ENCODE measurements at regions not wholly inside any gene's neighbourhood (a gene's known extent, or its start where the extent isn't known, plus 50 kb on each side); places are given as distances from the start of the nearest gene placed in this dataset.
"Not testable (repeated sequence)": the region's sequence is repeated elsewhere in the genome, so short reads cannot be mapped to it uniquely, and the experiment has no call there.

DNA sequence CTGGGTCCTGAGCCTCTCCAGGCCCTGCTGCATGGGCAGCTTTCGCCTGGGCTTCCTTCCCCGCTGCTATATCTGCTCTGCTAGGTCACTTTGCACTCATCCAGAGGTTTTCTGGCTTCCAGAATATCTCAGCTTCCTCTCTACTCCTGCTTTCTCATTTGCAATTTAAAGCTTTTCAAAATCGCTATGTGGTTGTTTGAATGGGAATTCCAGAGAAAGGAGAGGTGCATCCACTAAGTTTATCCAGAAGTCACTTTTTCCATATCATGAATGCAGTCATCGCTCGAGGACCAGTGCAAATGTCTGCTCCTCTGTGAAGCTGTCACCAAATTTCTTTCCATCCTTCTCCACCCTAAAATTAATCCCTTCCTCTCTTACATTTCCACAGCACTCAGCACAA, 61.2 kb downstream of the SOD2 start:
- CTCF ChIA-PET, result interaction anchor here (0.6 kb wide), 1 partner anchor 13 kb away, joined by 9 read pairs; no protein-coding TSS in a partner anchor
- H3K27me3 ChIP-seq (replicated peaks; ENCODE audit: control insufficient read depth, insufficient read depth, low read length), result no peaks in the 10 kb centered on the region
- H3K9me3 ChIP-seq, result no peaks in the 10 kb centered on the region
- POLR2A ChIA-PET, result no interaction called here
- TF ChIP-seq, protein P1, sequence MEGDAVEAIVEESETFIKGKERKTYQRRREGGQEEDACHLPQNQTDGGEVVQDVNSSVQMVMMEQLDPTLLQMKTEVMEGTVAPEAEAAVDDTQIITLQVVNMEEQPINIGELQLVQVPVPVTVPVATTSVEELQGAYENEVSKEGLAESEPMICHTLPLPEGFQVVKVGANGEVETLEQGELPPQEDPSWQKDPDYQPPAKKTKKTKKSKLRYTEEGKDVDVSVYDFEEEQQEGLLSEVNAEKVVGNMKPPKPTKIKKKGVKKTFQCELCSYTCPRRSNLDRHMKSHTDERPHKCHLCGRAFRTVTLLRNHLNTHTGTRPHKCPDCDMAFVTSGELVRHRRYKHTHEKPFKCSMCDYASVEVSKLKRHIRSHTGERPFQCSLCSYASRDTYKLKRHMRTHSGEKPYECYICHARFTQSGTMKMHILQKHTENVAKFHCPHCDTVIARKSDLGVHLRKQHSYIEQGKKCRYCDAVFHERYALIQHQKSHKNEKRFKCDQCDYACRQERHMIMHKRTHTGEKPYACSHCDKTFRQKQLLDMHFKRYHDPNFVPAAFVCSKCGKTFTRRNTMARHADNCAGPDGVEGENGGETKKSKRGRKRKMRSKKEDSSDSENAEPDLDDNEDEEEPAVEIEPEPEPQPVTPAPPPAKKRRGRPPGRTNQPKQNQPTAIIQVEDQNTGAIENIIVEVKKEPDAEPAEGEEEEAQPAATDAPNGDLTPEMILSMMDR (IDR thresholded peaks at IDR 0.05; ENCODE audit: insufficient read depth in 1 of 2, low read depth in 1 of 2, low read length in 1 of 2, severe bottlenecking in 1 of 2, unreplicated experiment in 1 of 2), result no peak
- DNase-seq, result no peak
- Mint-ChIP-seq H3K27ac (ENCODE audit: unreplicated experiment) (no peak overlapping the region), H3K36me3 (ENCODE audit: insufficient read depth, unreplicated experiment) (no peaks in the 10 kb centered on the region), H3K4me3 (ENCODE audit: unreplicated experiment) (no peak overlapping the region), H3K27me3 (ENCODE audit: insufficient read depth, unreplicated experiment) (peaks cover 7% of the 10 kb centered on the region), H3K4me1 (ENCODE audit: low read depth, unreplicated experiment) (no peaks in the 10 kb centered on the region), H3K9me3 (ENCODE audit: unreplicated experiment) (no peaks in the 10 kb centered on the region)
- no peak overlapping the region for H3K4me3 ChIP-seq (ENCODE audit: low read depth, low read length)
- no peaks in the 10 kb centered on the region for H3K4me1 ChIP-seq
- intact Hi-C loops (cut with micrococcal nuclease; ENCODE audit: unreplicated experiment), result no loop called here
- no TSS peak for BruUV-seq (replicated peaks)
- no peaks in the 10 kb centered on the region for H3K36me3 ChIP-seq (ENCODE audit: control insufficient read depth, insufficient read depth, low read length)

DNA sequence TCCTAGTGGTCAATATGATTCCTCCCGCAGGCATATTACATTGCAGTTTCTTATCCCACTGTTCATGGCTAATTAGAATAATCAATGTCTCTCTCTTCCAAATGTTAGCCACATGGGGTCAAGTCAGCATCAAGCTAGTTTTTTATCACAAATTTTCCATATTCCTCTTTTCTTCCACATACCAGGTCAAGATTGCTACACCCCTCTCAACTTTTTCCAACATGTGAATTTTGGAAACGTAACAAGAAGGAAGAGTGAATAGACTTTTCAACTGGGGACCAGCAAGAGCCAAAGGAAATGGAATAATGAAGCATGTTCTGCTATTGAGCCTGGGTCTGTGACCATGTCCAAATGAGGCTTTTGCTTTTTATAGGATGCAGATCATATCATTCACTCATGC, 65.1 kb downstream of the SOD2 start:
- no peak overlapping the region for H3K4me3 ChIP-seq (ENCODE audit: low read depth, low read length)
- H3K4me3 Mint-ChIP-seq (ENCODE audit: unreplicated experiment), result no peak overlapping the region
- no peaks in the 10 kb centered on the region for H3K36me3 ChIP-seq (ENCODE audit: control insufficient read depth, insufficient read depth, low read length)
- ChIA-PET POLR2A (no interaction called here), CTCF (no interaction called here)
- peaks cover 7% of the 10 kb centered on the region for H3K27me3 Mint-ChIP-seq (ENCODE audit: insufficient read depth, unreplicated experiment)
- no peaks in the 10 kb centered on the region for H3K4me1 Mint-ChIP-seq (ENCODE audit: low read depth, unreplicated experiment)
- H3K4me1 ChIP-seq, result no peaks in the 10 kb centered on the region
- H3K9me3 ChIP-seq, result no peaks in the 10 kb centered on the region
- no peak for DNase-seq
- no peaks in the 10 kb centered on the region for H3K9me3 Mint-ChIP-seq (ENCODE audit: unreplicated experiment)
- TF ChIP-seq, protein P1 (IDR thresholded peaks at IDR 0.05; ENCODE audit: insufficient read depth in 1 of 2, low read depth in 1 of 2, low read length in 1 of 2, severe bottlenecking in 1 of 2, unreplicated experiment in 1 of 2), result no peak
- H3K27ac Mint-ChIP-seq (ENCODE audit: unreplicated experiment), result no peak overlapping the region
- H3K27me3 ChIP-seq (replicated peaks; ENCODE audit: control insufficient read depth, insufficient read depth, low read length), result no peaks in the 10 kb centered on the region
- intact Hi-C loops (cut with micrococcal nuclease; ENCODE audit: unreplicated experiment), result no loop called here
- no peaks in the 10 kb centered on the region for H3K36me3 Mint-ChIP-seq (ENCODE audit: insufficient read depth, unreplicated experiment)
- BruUV-seq (replicated peaks), result no TSS peak

DNA sequence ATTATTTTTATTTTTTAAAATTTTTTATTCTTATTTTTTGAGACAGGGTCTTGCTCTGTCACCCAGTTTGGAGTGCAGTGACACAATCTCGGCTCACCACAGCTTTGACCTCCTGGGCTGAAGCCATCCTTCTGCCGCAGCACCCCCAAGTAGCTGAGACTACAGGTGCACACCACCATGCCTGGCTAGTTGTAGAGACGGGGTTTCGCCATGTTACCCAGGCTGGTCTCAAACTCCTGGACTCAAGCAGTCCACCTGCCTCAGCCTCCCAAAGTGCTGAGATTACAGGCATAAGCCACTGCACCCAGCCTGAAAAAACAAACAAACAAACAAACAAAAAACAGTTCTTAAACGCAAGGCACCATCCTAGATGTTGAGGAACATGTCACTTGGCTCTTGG, 66.5 kb downstream of the SOD2 start:
- H3K27me3 Mint-ChIP-seq (ENCODE audit: insufficient read depth, unreplicated experiment); H3K4me3 Mint-ChIP-seq (ENCODE audit: unreplicated experiment); H3K27me3 ChIP-seq (replicated peaks; ENCODE audit: control insufficient read depth, insufficient read depth, low read length); H3K9me3 Mint-ChIP-seq (ENCODE audit: unreplicated experiment); H3K4me1 ChIP-seq; POLR2A ChIA-PET; CTCF ChIA-PET; H3K4me3 ChIP-seq (ENCODE audit: low read depth, low read length); H3K36me3 ChIP-seq (ENCODE audit: control insufficient read depth, insufficient read depth, low read length); H3K36me3 Mint-ChIP-seq (ENCODE audit: insufficient read depth, unreplicated experiment); H3K4me1 Mint-ChIP-seq (ENCODE audit: low read depth, unreplicated experiment); intact Hi-C loops (cut with micrococcal nuclease; ENCODE audit: unreplicated experiment); H3K27ac Mint-ChIP-seq (ENCODE audit: unreplicated experiment); DNase-seq; BruUV-seq (replicated peaks); H3K9me3 ChIP-seq: not testable (repeated sequence)

DNA sequence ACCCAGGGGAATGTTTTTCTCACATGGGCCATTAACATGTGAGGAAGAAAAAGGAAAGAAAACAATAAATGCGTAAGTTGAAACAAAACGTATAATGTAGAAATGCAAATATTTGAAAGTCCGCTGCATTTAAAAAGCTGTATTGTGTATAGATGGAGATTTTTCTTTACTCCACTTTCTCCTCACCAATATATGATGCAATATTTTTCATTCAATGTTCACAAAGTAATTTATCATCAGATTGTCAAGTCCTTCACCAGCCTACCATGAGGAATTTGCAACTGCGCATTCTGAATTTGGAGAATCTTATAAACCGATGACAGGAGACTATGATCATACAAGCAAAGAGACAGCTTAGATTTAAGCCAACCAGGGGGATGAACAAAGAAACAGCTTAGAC, 69.9 kb downstream of the SOD2 start:
- BruUV-seq (replicated peaks), result no TSS peak
- intact Hi-C loops (cut with micrococcal nuclease; ENCODE audit: unreplicated experiment), result no loop called here
- Histone ChIP-seq H3K4me1 (no peaks in the 10 kb centered on the region), H3K36me3 (ENCODE audit: control insufficient read depth, insufficient read depth, low read length) (no peaks in the 10 kb centered on the region), H3K4me3 (ENCODE audit: low read depth, low read length) (no peak overlapping the region), H3K9me3 (no peaks in the 10 kb centered on the region), H3K27me3 (replicated peaks; ENCODE audit: control insufficient read depth, insufficient read depth, low read length) (no peaks in the 10 kb centered on the region)
- H3K27me3 Mint-ChIP-seq (ENCODE audit: insufficient read depth, unreplicated experiment), result peaks cover 13% of the 10 kb centered on the region
- no peaks in the 10 kb centered on the region for H3K4me1 Mint-ChIP-seq (ENCODE audit: low read depth, unreplicated experiment)
- CTCF ChIA-PET, result no interaction called here
- no peak for DNase-seq
- H3K36me3 Mint-ChIP-seq (ENCODE audit: insufficient read depth, unreplicated experiment), result no peaks in the 10 kb centered on the region
- TF ChIP-seq, protein P1 (IDR thresholded peaks at IDR 0.05; ENCODE audit: insufficient read depth in 1 of 2, low read depth in 1 of 2, low read length in 1 of 2, severe bottlenecking in 1 of 2, unreplicated experiment in 1 of 2), result no peak
- no peak overlapping the region for H3K27ac Mint-ChIP-seq (ENCODE audit: unreplicated experiment)
- H3K4me3 Mint-ChIP-seq (ENCODE audit: unreplicated experiment), result no peak overlapping the region
- POLR2A ChIA-PET, result no interaction called here
- no peaks in the 10 kb centered on the region for H3K9me3 Mint-ChIP-seq (ENCODE audit: unreplicated experiment)

Data from Caco-2 (cell line).